ENCODE measurements at regions not wholly inside any gene's neighbourhood (a gene's known extent, or its start where the extent isn't known, plus 50 kb on each side); places are given as distances from the start of the nearest gene placed in this dataset.
A peak's percentile ranks its signal among the peaks of the same experiment; 100 is the strongest.

GRCh38 chr10:56142092-56142728 is 218.8 kb downstream of the ZWINT start:
- TF ChIP-seq CTCF (conservative IDR thresholded peaks at IDR 0.05): no peak
- H3K27ac Mint-ChIP-seq (ENCODE audit: unreplicated experiment): no peak overlapping the region
- H3K36me3 Mint-ChIP-seq (ENCODE audit: low read depth): no peaks in the 10 kb centered on the region
- H3K4me3 Mint-ChIP-seq: no peak overlapping the region
- peaks cover 6% of the 10 kb centered on the region for H3K4me1 Mint-ChIP-seq
- H3K27me3 Mint-ChIP-seq (ENCODE audit: low read depth): no peaks in the 10 kb centered on the region
- no peak for DNase-seq (ENCODE audit: low read depth, low spot score)
- peaks cover 3% of the 10 kb centered on the region for H3K9me3 Mint-ChIP-seq

DNA sequence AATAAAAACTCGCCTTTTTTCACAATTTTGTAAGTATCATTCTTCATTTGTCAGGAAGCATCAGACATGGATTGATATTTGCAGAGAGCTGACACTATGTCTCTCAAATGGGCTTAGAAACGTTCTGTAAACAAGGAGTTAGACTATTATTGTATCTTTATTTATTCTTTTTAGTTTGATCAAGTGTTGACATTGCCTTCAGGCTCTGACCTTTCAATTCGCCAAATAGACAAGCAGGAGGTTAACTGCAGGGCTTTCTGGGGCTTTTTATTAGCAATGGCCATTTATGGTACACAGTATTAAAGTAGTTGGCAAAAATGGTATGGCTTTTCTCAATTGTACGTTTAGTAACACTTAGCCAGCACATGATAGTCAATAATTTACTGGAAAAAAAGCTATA is 221.7 kb downstream of the ZWINT start:
- no peak for DNase-seq (ENCODE audit: low read depth, low spot score)
- no peak overlapping the region for H3K27ac Mint-ChIP-seq (ENCODE audit: unreplicated experiment)
- no peaks in the 10 kb centered on the region for H3K9me3 Mint-ChIP-seq
- no peak for TF ChIP-seq CTCF (conservative IDR thresholded peaks at IDR 0.05)
- H3K36me3 Mint-ChIP-seq (ENCODE audit: low read depth): no peaks in the 10 kb centered on the region
- no peaks in the 10 kb centered on the region for H3K27me3 Mint-ChIP-seq (ENCODE audit: low read depth)
- H3K4me3 Mint-ChIP-seq: no peak overlapping the region
- peaks cover 6% of the 10 kb centered on the region for H3K4me1 Mint-ChIP-seq

- H3K9me3 Mint-ChIP-seq: peaks cover 3% of the 10 kb centered on the region
- no peaks in the 10 kb centered on the region for H3K27me3 Mint-ChIP-seq (ENCODE audit: low read depth)
- H3K4me3 Mint-ChIP-seq: no peak overlapping the region
- no peak overlapping the region for H3K27ac Mint-ChIP-seq (ENCODE audit: unreplicated experiment)
- peaks cover 6% of the 10 kb centered on the region for H3K4me1 Mint-ChIP-seq
- H3K36me3 Mint-ChIP-seq (ENCODE audit: low read depth): no peaks in the 10 kb centered on the region
- no peak for DNase-seq (ENCODE audit: low read depth, low spot score)
- no peak for TF ChIP-seq CTCF (conservative IDR thresholded peaks at IDR 0.05)
Measured at GRCh38 chr10:56135828-56136227, 225.2 kb downstream of the ZWINT start.

- Mint-ChIP-seq H3K9me3 (no peaks in the 10 kb centered on the region), H3K36me3 (ENCODE audit: low read depth) (no peaks in the 10 kb centered on the region), H3K4me1 (no peaks in the 10 kb centered on the region), H3K4me3 (no peak overlapping the region), H3K27me3 (ENCODE audit: low read depth) (no peaks in the 10 kb centered on the region), H3K27ac (ENCODE audit: unreplicated experiment) (no peak overlapping the region)
- no peak for TF ChIP-seq CTCF (conservative IDR thresholded peaks at IDR 0.05)
- DNase-seq (ENCODE audit: low read depth, low spot score): no peak
Measured at GRCh38 chr10:56123247-56123646, 237.8 kb downstream of the ZWINT start.

GRCh38 chr10:56116684-56117083 is 244.4 kb downstream of the ZWINT start:
- Mint-ChIP-seq H3K27me3 (ENCODE audit: low read depth) (no peaks in the 10 kb centered on the region), H3K4me1 (no peaks in the 10 kb centered on the region), H3K36me3 (ENCODE audit: low read depth) (no peaks in the 10 kb centered on the region), H3K4me3 (no peak overlapping the region), H3K27ac (ENCODE audit: unreplicated experiment) (no peak overlapping the region), H3K9me3 (no peaks in the 10 kb centered on the region)
- DNase-seq (ENCODE audit: low read depth, low spot score): no peak
- TF ChIP-seq CTCF (conservative IDR thresholded peaks at IDR 0.05): peak; percentile 52
